SK-N-SH treated with all-trans-retinoic acid at 6 μM for 48 hours (cell line): ENCODE measurements at regions not wholly inside any gene's neighbourhood (a gene's known extent, or its start where the extent isn't known, plus 50 kb on each side); places are given as distances from the start of the nearest gene placed in this dataset.

Experiments used
- ATAC-seq: fragments of 200-7000 bp; cut with Tn5 transposase; 3 replicates; pipeline ENCODE4 v1.9.1; 2020; ENCODE audit warnings: mild to moderate bottlenecking, moderate library complexity
- ARNTL ChIP-seq: fragments of 450-650 bp; formaldehyde crosslinking; IDR thresholded peaks from 2 replicates; pipeline ENCODE4 v1.5.0; 2020; ENCODE audit warnings: low read depth, mild to moderate bottlenecking, moderate library complexity, borderline replicate concordance
- BACH2 ChIP-seq: fragments of 250-450 bp; sonication (Bioruptor Pico); IDR thresholded peaks from 2 replicates; pipeline ENCODE4 v1.9.0; 2021; ENCODE audit warnings: mild to moderate bottlenecking, borderline replicate concordance
- ESRRG ChIP-seq: fragments of 250-450 bp; sonication (Bioruptor Pico); IDR thresholded peaks from 2 replicates; pipeline ENCODE4 v1.6.1; 2021; ENCODE audit warnings: mild to moderate bottlenecking
- GLIS3 ChIP-seq: fragments of 250-450 bp; sonication (Bioruptor Pico); IDR thresholded peaks from 2 replicates; pipeline ENCODE4 v1.5.0; 2020; ENCODE audit warnings: mild to moderate bottlenecking, moderate library complexity
- ISL1 ChIP-seq: fragments of 250-450 bp; sonication (Bioruptor Pico); IDR thresholded peaks from 2 replicates; pipeline ENCODE4 v2.1.2; 2022; ENCODE audit warnings: mild to moderate bottlenecking, moderate library complexity
- OSR1 ChIP-seq: fragments of 250-450 bp; sonication (Bioruptor Pico); IDR thresholded peaks from 2 replicates; pipeline ENCODE4 v1.8.0; 2022; ENCODE audit warnings: moderate library complexity, mild to moderate bottlenecking, inconsistent platforms
- PPARA ChIP-seq: fragments of 250-450 bp; sonication (Bioruptor Pico); IDR thresholded peaks from 2 replicates; pipeline ENCODE4 v1.5.0; 2020; ENCODE audit warnings: mild to moderate bottlenecking, borderline replicate concordance
- RARB ChIP-seq: fragments of 250-450 bp; sonication (Bioruptor Pico); IDR thresholded peaks from 2 replicates; pipeline ENCODE4 v1.8.0; 2021; ENCODE audit warnings: mild to moderate bottlenecking, moderate library complexity
- SNAI2 ChIP-seq: fragments of 250-450 bp; sonication (Bioruptor Pico); IDR thresholded peaks from 2 replicates; pipeline ENCODE4 v1.5.0; 2020; ENCODE audit warnings: mild to moderate bottlenecking, moderate library complexity
- TCF4 ChIP-seq: fragments of 250-450 bp; sonication (Bioruptor Pico); IDR thresholded peaks from 2 replicates; pipeline ENCODE4 v1.8.0; 2021; ENCODE audit warnings: mild to moderate bottlenecking, moderate library complexity, borderline replicate concordance
- TOX ChIP-seq: fragments of 250-450 bp; sonication (Bioruptor Pico); IDR thresholded peaks from 2 replicates; pipeline ENCODE4 v1.8.0; 2021; ENCODE audit warnings: mild to moderate bottlenecking, moderate library complexity, borderline replicate concordance
- ZC3H10 ChIP-seq: fragments of 250-450 bp; sonication (Bioruptor Pico); IDR thresholded peaks from 2 replicates; pipeline ENCODE4 v1.5.1; 2021; ENCODE audit warnings: mild to moderate bottlenecking, moderate library complexity
- ZFP3 ChIP-seq: fragments of 250-450 bp; sonication (Bioruptor Pico); IDR thresholded peaks from 2 replicates; pipeline ENCODE4 v1.5.0; 2020; ENCODE audit warnings: mild to moderate bottlenecking, moderate library complexity
- ZFP30 ChIP-seq: fragments of 450-650 bp; formaldehyde crosslinking; IDR thresholded peaks from 2 replicates; pipeline ENCODE4 v1.5.0; 2022; ENCODE audit warnings: mild to moderate bottlenecking, moderate library complexity
- ZNF565 ChIP-seq: fragments of 450-650 bp; formaldehyde crosslinking; conservative IDR thresholded peaks from 2 replicates; pipeline ENCODE4 v1.5.0; 2020; ENCODE audit warnings: low read depth, mild to moderate bottlenecking, moderate library complexity
- ZNF8 ChIP-seq: fragments of 450-650 bp; formaldehyde crosslinking; IDR thresholded peaks from 2 replicates; pipeline ENCODE4 v1.5.0; 2020; ENCODE audit warnings: mild to moderate bottlenecking, moderate library complexity
- TF ChIP-seq, protein P1 (sequence below): fragments of 250-450 bp; sonication (Bioruptor Pico); IDR thresholded peaks from 2 replicates; pipeline ENCODE4 v1.5.0; 2020; ENCODE audit warnings: mild to moderate bottlenecking, moderate library complexity
- TF ChIP-seq, protein P2 (sequence below): fragments of 250-450 bp; sonication (Bioruptor Pico); IDR thresholded peaks from 2 replicates; pipeline ENCODE4 v1.5.1; 2021; ENCODE audit warnings: mild to moderate bottlenecking, moderate library complexity
- TF ChIP-seq, protein P3 (sequence below): fragments of 250-450 bp; sonication (Bioruptor Pico); IDR thresholded peaks from 2 replicates; pipeline ENCODE4 v1.5.1; 2020; ENCODE audit warnings: low read depth, mild to moderate bottlenecking, moderate library complexity
- TF ChIP-seq, protein P4 (sequence below): fragments of 250-450 bp; sonication (Bioruptor Pico); IDR thresholded peaks from 2 replicates; pipeline ENCODE4 v1.8.0; 2021; ENCODE audit warnings: low read depth, mild to moderate bottlenecking, moderate library complexity, borderline replicate concordance

DNA sequence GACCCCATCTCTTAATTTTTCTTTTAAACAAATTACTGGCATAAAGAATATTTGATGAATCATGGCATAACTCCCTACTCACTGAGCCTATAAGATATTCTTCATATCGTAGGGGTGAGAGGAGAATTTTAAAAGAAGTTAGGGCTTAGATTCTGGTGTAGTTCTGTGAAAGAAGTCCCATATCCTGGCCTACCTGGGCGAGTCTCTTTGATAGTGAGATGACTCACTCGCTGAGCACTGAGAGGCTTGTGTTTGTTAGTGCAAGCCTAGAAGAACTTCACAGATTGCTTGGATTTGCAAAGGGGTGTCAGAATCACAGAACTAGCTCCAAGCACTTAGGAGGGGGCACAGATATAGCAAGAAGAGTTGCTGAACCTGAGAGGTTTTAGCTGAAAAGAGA is 133.8 kb upstream of the TMC3 start (continued):
- TF ChIP-seq, protein P1, sequence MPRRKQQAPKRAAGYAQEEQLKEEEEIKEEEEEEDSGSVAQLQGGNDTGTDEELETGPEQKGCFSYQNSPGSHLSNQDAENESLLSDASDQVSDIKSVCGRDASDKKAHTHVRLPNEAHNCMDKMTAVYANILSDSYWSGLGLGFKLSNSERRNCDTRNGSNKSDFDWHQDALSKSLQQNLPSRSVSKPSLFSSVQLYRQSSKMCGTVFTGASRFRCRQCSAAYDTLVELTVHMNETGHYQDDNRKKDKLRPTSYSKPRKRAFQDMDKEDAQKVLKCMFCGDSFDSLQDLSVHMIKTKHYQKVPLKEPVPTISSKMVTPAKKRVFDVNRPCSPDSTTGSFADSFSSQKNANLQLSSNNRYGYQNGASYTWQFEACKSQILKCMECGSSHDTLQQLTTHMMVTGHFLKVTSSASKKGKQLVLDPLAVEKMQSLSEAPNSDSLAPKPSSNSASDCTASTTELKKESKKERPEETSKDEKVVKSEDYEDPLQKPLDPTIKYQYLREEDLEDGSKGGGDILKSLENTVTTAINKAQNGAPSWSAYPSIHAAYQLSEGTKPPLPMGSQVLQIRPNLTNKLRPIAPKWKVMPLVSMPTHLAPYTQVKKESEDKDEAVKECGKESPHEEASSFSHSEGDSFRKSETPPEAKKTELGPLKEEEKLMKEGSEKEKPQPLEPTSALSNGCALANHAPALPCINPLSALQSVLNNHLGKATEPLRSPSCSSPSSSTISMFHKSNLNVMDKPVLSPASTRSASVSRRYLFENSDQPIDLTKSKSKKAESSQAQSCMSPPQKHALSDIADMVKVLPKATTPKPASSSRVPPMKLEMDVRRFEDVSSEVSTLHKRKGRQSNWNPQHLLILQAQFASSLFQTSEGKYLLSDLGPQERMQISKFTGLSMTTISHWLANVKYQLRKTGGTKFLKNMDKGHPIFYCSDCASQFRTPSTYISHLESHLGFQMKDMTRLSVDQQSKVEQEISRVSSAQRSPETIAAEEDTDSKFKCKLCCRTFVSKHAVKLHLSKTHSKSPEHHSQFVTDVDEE (CRISPR knock-in tag): no peak
- TF ChIP-seq GLIS3 (CRISPR knock-in tag): no peak
- no peak for TF ChIP-seq ESRRG (CRISPR knock-in tag)
- TF ChIP-seq BACH2 (CRISPR knock-in tag): no peak
- no peak for TF ChIP-seq ZFP30 (CRISPR knock-in tag)

DNA sequence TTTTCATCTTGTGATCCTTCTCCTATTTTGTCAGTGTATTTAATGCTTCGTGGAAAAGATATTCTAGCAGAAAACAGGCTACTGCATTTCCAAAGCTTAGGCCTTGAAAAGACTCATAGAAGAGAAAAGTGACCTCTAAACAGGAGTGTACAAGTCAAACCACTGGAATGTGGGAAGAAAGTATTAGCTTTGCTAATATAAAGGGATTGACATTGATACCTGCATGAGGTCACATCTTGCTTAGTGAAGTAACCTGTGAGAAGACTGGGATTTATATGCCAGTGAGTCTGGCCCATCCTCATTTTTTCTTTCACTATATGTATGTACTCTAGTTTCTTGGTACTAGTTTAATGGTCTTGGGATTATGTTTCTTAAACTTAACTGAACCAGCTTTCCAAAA is 132.9 kb upstream of the TMC3 start:
- no peak for TF ChIP-seq ARNTL (CRISPR knock-in tag)
- TF ChIP-seq GLIS3 (CRISPR knock-in tag): no peak
- TF ChIP-seq ESRRG (CRISPR knock-in tag): no peak
- no peak for TF ChIP-seq ZNF565
- TF ChIP-seq, protein P1 (CRISPR knock-in tag): no peak
- no peak for ATAC-seq

DNA sequence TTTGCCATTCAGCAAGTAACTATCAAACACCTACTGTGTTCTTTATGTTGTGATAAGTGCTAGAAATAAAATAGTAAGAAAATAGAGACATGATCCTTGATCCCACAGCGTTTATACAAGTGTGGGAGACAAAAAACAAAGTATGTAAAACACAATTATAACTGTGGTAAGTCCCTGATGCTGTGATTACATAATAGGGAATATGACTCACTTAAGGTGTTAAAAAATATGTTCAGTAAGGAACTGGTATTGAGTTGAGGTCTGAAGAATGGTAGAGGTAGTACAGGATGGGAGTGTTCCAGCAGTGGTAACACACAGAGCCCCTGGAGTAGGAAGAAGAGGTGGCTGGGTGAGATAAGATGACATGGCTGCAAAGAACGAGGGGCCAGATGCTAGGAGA is 132.1 kb upstream of the TMC3 start:
- ATAC-seq: no peak
- TF ChIP-seq PPARA (CRISPR knock-in tag) (no peak), ARNTL (CRISPR knock-in tag) (no peak), ZNF565 (no peak), ISL1 (CRISPR knock-in tag) (no peak)

DNA sequence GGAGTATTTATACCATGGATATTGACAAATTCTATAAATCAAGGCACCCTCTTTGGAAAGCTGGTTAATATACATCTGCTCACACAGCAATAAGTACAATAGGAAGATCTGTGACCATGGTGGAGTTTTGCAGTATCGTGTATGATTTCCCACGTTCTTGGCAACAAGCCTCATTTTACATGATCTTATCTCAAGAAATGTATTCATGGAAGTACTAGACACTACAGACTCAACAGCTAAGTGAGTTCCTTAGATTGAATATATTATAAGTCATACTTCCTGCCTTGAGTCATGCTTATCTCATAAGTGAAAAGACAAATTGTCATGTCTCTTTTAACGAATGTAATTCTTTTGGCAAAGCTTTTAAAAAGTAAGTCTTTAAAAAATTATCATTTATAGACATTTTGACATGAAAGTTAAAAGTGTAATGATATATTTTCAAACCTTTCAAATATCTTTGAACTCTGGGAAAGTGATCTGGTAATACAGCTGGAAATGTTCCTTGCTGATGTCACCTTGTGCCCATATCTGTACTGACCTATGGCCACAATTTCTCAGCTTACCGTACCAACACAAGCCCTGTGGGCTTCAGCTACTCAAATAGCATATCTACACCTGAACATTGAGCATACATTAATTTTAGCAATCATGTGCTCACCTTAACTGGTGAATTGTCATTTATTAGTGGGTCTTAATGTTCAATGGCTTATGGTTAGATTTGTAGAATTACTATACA is 130.3 kb upstream of the TMC3 start:
- ATAC-seq: peak; percentile 75
- TF ChIP-seq PPARA (CRISPR knock-in tag) (no peak), SNAI2 (CRISPR knock-in tag) (no peak), ISL1 (CRISPR knock-in tag) (peak; percentile 96), ZNF8 (no peak), ZFP3 (0 out of 2 replicates have a peak, but pooled peaks have one; percentile 53), OSR1 (no peak), ZFP30 (CRISPR knock-in tag) (no peak), RARB (CRISPR knock-in tag) (no peak), TOX (CRISPR knock-in tag) (no peak), ESRRG (CRISPR knock-in tag) (no peak), TCF4 (no peak), GLIS3 (CRISPR knock-in tag) (peak; percentile 85; the same call in 1 of the 2 replicates), ZNF565 (no peak), ARNTL (CRISPR knock-in tag) (no peak), ZC3H10 (CRISPR knock-in tag) (no peak)
- TF ChIP-seq, protein P2, sequence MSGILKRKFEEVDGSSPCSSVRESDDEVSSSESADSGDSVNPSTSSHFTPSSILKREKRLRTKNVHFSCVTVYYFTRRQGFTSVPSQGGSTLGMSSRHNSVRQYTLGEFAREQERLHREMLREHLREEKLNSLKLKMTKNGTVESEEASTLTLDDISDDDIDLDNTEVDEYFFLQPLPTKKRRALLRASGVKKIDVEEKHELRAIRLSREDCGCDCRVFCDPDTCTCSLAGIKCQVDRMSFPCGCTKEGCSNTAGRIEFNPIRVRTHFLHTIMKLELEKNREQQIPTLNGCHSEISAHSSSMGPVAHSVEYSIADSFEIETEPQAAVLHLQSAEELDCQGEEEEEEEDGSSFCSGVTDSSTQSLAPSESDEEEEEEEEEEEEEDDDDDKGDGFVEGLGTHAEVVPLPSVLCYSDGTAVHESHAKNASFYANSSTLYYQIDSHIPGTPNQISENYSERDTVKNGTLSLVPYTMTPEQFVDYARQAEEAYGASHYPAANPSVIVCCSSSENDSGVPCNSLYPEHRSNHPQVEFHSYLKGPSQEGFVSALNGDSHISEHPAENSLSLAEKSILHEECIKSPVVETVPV (CRISPR knock-in tag): no peak
- TF ChIP-seq, protein P3, sequence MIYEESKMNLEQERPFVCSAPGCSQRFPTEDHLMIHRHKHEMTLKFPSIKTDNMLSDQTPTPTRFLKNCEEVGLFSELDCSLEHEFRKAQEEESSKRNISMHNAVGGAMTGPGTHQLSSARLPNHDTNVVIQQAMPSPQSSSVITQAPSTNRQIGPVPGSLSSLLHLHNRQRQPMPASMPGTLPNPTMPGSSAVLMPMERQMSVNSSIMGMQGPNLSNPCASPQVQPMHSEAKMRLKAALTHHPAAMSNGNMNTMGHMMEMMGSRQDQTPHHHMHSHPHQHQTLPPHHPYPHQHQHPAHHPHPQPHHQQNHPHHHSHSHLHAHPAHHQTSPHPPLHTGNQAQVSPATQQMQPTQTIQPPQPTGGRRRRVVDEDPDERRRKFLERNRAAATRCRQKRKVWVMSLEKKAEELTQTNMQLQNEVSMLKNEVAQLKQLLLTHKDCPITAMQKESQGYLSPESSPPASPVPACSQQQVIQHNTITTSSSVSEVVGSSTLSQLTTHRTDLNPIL (CRISPR knock-in tag): 0 out of 2 replicates have a peak, but pooled peaks have one; percentile 26
- TF ChIP-seq, protein P1 (CRISPR knock-in tag): no peak
- TF ChIP-seq, protein P4, sequence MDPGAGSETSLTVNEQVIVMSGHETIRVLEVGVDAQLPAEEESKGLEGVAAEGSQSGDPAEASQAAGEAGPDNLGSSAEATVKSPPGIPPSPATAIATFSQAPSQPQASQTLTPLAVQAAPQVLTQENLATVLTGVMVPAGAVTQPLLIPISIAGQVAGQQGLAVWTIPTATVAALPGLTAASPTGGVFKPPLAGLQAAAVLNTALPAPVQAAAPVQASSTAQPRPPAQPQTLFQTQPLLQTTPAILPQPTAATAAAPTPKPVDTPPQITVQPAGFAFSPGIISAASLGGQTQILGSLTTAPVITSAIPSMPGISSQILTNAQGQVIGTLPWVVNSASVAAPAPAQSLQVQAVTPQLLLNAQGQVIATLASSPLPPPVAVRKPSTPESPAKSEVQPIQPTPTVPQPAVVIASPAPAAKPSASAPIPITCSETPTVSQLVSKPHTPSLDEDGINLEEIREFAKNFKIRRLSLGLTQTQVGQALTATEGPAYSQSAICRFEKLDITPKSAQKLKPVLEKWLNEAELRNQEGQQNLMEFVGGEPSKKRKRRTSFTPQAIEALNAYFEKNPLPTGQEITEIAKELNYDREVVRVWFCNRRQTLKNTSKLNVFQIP: no peak
